ENCODE measurements at regions not wholly inside any gene's neighbourhood (a gene's known extent, or its start where the extent isn't known, plus 50 kb on each side); places are given as distances from the start of the nearest gene placed in this dataset.

- CTCF ChIA-PET, result interaction anchor here (0.9 to 1.0 kb wide), 2 partner anchors 66 to 233 kb away, joined by 3 read pairs; no protein-coding TSS in a partner anchor
- DNase-seq, result no peak
Observed at GRCh38 chr2:207239754-207240494, 74.2 kb upstream of the KLF7 start.

GRCh38 chr2:207240649-207241048 lies 74.9 kb upstream of the KLF7 start:
- no peaks in the 10 kb centered on the region for H3K36me3 ChIP-seq (replicated peaks in 1 of 2; ENCODE audit: control insufficient read depth in 1 of 2, insufficient read depth in 2 of 2, low read length in 1 of 2)
- peak overlapping the region in 1 of 2 experiments; percentile 98; a peak in 2 of 4 replicates for H3K27ac ChIP-seq (ENCODE audit: low read depth in 2 of 2, low read length in 1 of 2)
- no peaks in the 10 kb centered on the region for H4K20me1 ChIP-seq (ENCODE audit: insufficient read depth)
- no peaks in the 10 kb centered on the region for H3K27me3 ChIP-seq (ENCODE audit: insufficient read depth)
- no peaks in the 10 kb centered on the region for H3K9me3 ChIP-seq
- CTCF ChIA-PET, result interaction anchor here (1.0 kb wide), 1 partner anchor 232 kb away, joined by 3 read pairs; no protein-coding TSS in a partner anchor
- H3F3A ChIP-seq (replicated peaks; ENCODE audit: insufficient read depth), result peaks cover 27% of the 10 kb centered on the region
- POLR2A ChIA-PET, result no interaction called here
- 100% methylated on average over 1 of the region's 1 CpG for WGBS (ENCODE audit: low lambda C conversion rate)
- no peak for DNase-seq
- H3K9me2 ChIP-seq, result no peaks in the 10 kb centered on the region
- peak overlapping the region; percentile 66; the same call in 1 of the 2 replicates for H3K4me2 ChIP-seq
- peaks cover 4 to 10% of the 10 kb centered on the region in 2 experiments; a peak in 3 of 4 replicates for H3K4me1 ChIP-seq (ENCODE audit: control insufficient read depth in 1 of 2, insufficient read depth in 2 of 2, low read depth in 1 of 2, low read length in 1 of 2)
- H3K9ac ChIP-seq, result peak overlapping the region; percentile 70; the same call in 1 of the 2 replicates
- H2AFZ ChIP-seq (ENCODE audit: low read depth), result no peak overlapping the region
- H3K79me2 ChIP-seq (ENCODE audit: insufficient read depth), result peaks cover 7% of the 10 kb centered on the region; the same call in 1 of the 2 replicates
- H3K4me3 ChIP-seq (ENCODE audit: low read depth in 2 of 2, low read length in 1 of 2), result no peak overlapping the region
- TF ChIP-seq CHD2 (IDR thresholded peaks at IDR 0.05; ENCODE audit: low read length, partially characterized antibody), result no peak
- TF ChIP-seq PBX3 (IDR thresholded peaks at IDR 0.05), result no peak
- no peak for TF ChIP-seq TCF12 (IDR thresholded peaks at IDR 0.05)
- no peak for TF ChIP-seq CTCF (IDR thresholded peaks at IDR 0.05)
- no peak for TF ChIP-seq SIN3A (IDR thresholded peaks at IDR 0.05; ENCODE audit: borderline replicate concordance, low read depth, low read length)
- no peak for TF ChIP-seq MAX (IDR thresholded peaks at IDR 0.05; ENCODE audit: low read depth)
- TF ChIP-seq YY1 (IDR thresholded peaks at IDR 0.05; ENCODE audit: low read depth), result no peak
- no peak for TF ChIP-seq EP300 (IDR thresholded peaks at IDR 0.05; ENCODE audit: borderline replicate concordance in 1 of 2, low read depth in 1 of 2, low read length in 1 of 2)
- no peak for TF ChIP-seq SMC3 (IDR thresholded peaks at IDR 0.05; ENCODE audit: low read depth, low read length)
- TF ChIP-seq USF2 (IDR thresholded peaks at IDR 0.05; ENCODE audit: borderline replicate concordance, low read depth, low read length), result no peak
- no peak for TF ChIP-seq GATA2 (CRISPR knock-in tag; IDR thresholded peaks at IDR 0.05)
- no peak for TF ChIP-seq TAF1 (IDR thresholded peaks at IDR 0.05; ENCODE audit: borderline replicate concordance, low read depth, low read length)
- no peak for TF ChIP-seq RCOR1 (IDR thresholded peaks at IDR 0.05; ENCODE audit: low read length)

More at GRCh38 chr2:207239754-207240494, 74.2 kb upstream of the KLF7 start:
- peaks cover 7% of the 10 kb centered on the region; the same call in 1 of the 2 replicates for H3K79me2 ChIP-seq (ENCODE audit: insufficient read depth)
- peaks cover 27% of the 10 kb centered on the region for H3F3A ChIP-seq (replicated peaks; ENCODE audit: insufficient read depth)
- H3K27me3 ChIP-seq (ENCODE audit: insufficient read depth), result no peaks in the 10 kb centered on the region
- H3K4me2 ChIP-seq, result peak overlapping the region; percentile 66
- H3K9me2 ChIP-seq, result no peaks in the 10 kb centered on the region
- H2AFZ ChIP-seq (ENCODE audit: low read depth), result no peak overlapping the region; the same call in 1 of the 2 replicates
- peaks cover 0 to 10% of the 10 kb centered on the region in 2 experiments; a peak in 3 of 4 replicates for H3K4me1 ChIP-seq (ENCODE audit: control insufficient read depth in 1 of 2, insufficient read depth in 2 of 2, low read depth in 1 of 2, low read length in 1 of 2)
- peak overlapping the region; percentile 70 for H3K9ac ChIP-seq
- TF ChIP-seq PBX3 (IDR thresholded peaks at IDR 0.05), result no peak
- TF ChIP-seq IRF3 (IDR thresholded peaks at IDR 0.05; ENCODE audit: low read depth, low read length), result no peak
- TF ChIP-seq GABPA (IDR thresholded peaks at IDR 0.05; ENCODE audit: low read depth), result no peak
- no peak for TF ChIP-seq CHD2 (IDR thresholded peaks at IDR 0.05; ENCODE audit: low read length, partially characterized antibody)
- no peak for TF ChIP-seq RXRA (IDR thresholded peaks at IDR 0.05; ENCODE audit: borderline replicate concordance, low read depth)
- no peak for TF ChIP-seq NRF1 (IDR thresholded peaks at IDR 0.05; ENCODE audit: low read depth, low read length)
- no peaks in the 10 kb centered on the region for H4K20me1 ChIP-seq (ENCODE audit: insufficient read depth)
- POLR2A ChIA-PET, result no interaction called here
- 71% methylated on average over 9 of the region's 9 CpGs for WGBS (ENCODE audit: low lambda C conversion rate)
- H3K27ac ChIP-seq (ENCODE audit: low read depth in 2 of 2, low read length in 1 of 2), result peak overlapping the region; percentile 5 to 98
- H3K36me3 ChIP-seq (replicated peaks in 1 of 2; ENCODE audit: control insufficient read depth in 1 of 2, insufficient read depth in 2 of 2, low read length in 1 of 2), result no peaks in the 10 kb centered on the region
- no peaks in the 10 kb centered on the region for H3K9me3 ChIP-seq
- no peak overlapping the region; a peak in 1 of 4 replicates for H3K4me3 ChIP-seq (ENCODE audit: low read depth in 2 of 2, low read length in 1 of 2)
